IMR-90 (cell line): ENCODE measurements at regions not wholly inside any gene's neighbourhood (a gene's known extent, or its start where the extent isn't known, plus 50 kb on each side); places are given as distances from the start of the nearest gene placed in this dataset.

ENCODE experiments used
- ATAC-seq: fragments of 200-7000 bp; cut with Tn5 transposase; 2 replicates; pipeline ENCODE4 v1.9.1; 2020; ENCODE audit warnings: low read depth, mild to moderate bottlenecking, moderate library complexity
- BruUV-seq: library from RNA; stranded (reverse); fragments of 400-500 nt; replicated peaks from 2 replicates; lab custom pipeline; 2021; lab: Mats Ljungman, UMichigan
- CTCF ChIA-PET: fragments of 300-600 bp; formaldehyde crosslinking; extraction: SDS; loops from one replicate; lab custom pipeline; 2021; ENCODE audit warnings: antibody characterized with exemption; lab: Yijun Ruan, JAX
- POLR2A ChIA-PET: fragments of 300-600 bp; sonication (Branson Sonifier 250); formaldehyde crosslinking; loops from one replicate; lab custom pipeline; 2022; ENCODE audit warnings: antibody characterized with exemption; ENCODE audit not compliant: unreplicated experiment; lab: Charles Lee
- DNase-seq: peaks from one replicate; pipeline ENCODE4 v3.0.0; 2013
- H2AFZ ChIP-seq: replicated peaks from 2 replicates; pipeline ENCODE3; 2013; ENCODE audit warnings: low read length, mild to moderate bottlenecking; ENCODE audit not compliant: poor library complexity
- H2AK5ac ChIP-seq: 2 replicates; pipeline ENCODE4 v1.6.1; 2013; ENCODE audit warnings: low read depth, low read length, inconsistent platforms
- H2AK9ac ChIP-seq: replicated peaks from 2 replicates; pipeline ENCODE3; 2013; ENCODE audit warnings: mild to moderate bottlenecking, low read depth, low read length, moderate library complexity; ENCODE audit not compliant: poor library complexity
- H2BK120ac ChIP-seq: 2 replicates; pipeline ENCODE4 v1.6.1; 2013; ENCODE audit warnings: low read depth, low read length, inconsistent platforms
- H2BK15ac ChIP-seq: 3 replicates; pipeline ENCODE4 v1.6.1; 2013; ENCODE audit warnings: low read depth, low read length, inconsistent platforms
- H2BK20ac ChIP-seq: 2 replicates; pipeline ENCODE4 v1.6.1; 2013; ENCODE audit warnings: low read depth, mild to moderate bottlenecking, inconsistent platforms, low read length, moderate library complexity
- H2BK5ac ChIP-seq: 2 replicates; pipeline ENCODE4 v1.6.1; 2013; ENCODE audit warnings: mild to moderate bottlenecking, low read depth, low read length, inconsistent platforms; ENCODE audit not compliant: poor library complexity, severe bottlenecking
- H3K14ac ChIP-seq: replicated peaks from 2 replicates; pipeline ENCODE4 v1.6.1; 2013; ENCODE audit warnings: low read depth, low read length, inconsistent platforms
- H3K18ac ChIP-seq: 2 replicates; pipeline ENCODE4 v1.6.1; 2013; ENCODE audit warnings: low read depth, low read length, control low read depth
- H3K23ac ChIP-seq: 2 replicates; pipeline ENCODE4 v1.6.1; 2013; ENCODE audit warnings: low read depth, low read length, inconsistent platforms
- H3K27ac ChIP-seq: 2 replicates; pipeline ENCODE4 v1.5.1; 2013; ENCODE audit warnings: mild to moderate bottlenecking, control low read depth, low read length; ENCODE audit not compliant: insufficient read depth
- H3K27me3 ChIP-seq: 2 replicates; pipeline ENCODE4 v1.6.1; 2013; ENCODE audit warnings: low read length; ENCODE audit not compliant: control insufficient read depth, insufficient read depth
- H3K36me3 ChIP-seq: 2 replicates; pipeline ENCODE4 v1.6.1; 2013; ENCODE audit warnings: low read length, mixed read lengths; ENCODE audit not compliant: control insufficient read depth, insufficient read depth
- H3K4ac ChIP-seq: 2 replicates; pipeline ENCODE4 v1.6.1; 2013; ENCODE audit warnings: low read depth, low read length, inconsistent platforms
- H3K4me1 ChIP-seq: 2 replicates; pipeline ENCODE4 v1.6.1; 2013; ENCODE audit warnings: low read length, mixed read lengths; ENCODE audit not compliant: control insufficient read depth, insufficient read depth
- H3K4me2 ChIP-seq: 2 replicates; pipeline ENCODE4 v1.6.1; 2013; ENCODE audit warnings: low read depth, mild to moderate bottlenecking, control low read depth, low read length, moderate library complexity
- H3K4me3 ChIP-seq: 2 replicates; pipeline ENCODE4 v1.5.1; 2013; ENCODE audit warnings: low read depth, mild to moderate bottlenecking, control low read depth, low read length, moderate library complexity; ENCODE audit not compliant: insufficient read depth
- H3K56ac ChIP-seq: 2 replicates; pipeline ENCODE4 v1.6.1; 2013; ENCODE audit warnings: low read length, inconsistent platforms; ENCODE audit not compliant: insufficient read depth; ENCODE audit errors: extremely low read depth
- H3K79me1 ChIP-seq, 2 experiments: 2 replicates each; pipeline ENCODE4 v1.6.1; 2013; ENCODE audit warnings: low read length in 2 of 2, inconsistent platforms in 1 of 2, low read depth in 1 of 2
- H3K9ac ChIP-seq: 2 replicates; pipeline ENCODE4 v1.6.1; 2013; ENCODE audit warnings: low read depth, low read length, control low read depth
- H3K9me1 ChIP-seq: 2 replicates; pipeline ENCODE4 v1.6.1; 2013; ENCODE audit warnings: low read length, inconsistent platforms; ENCODE audit not compliant: insufficient read depth
- H3K9me3 ChIP-seq: 2 replicates; pipeline ENCODE4 v1.6.1; 2013; ENCODE audit warnings: low read length; ENCODE audit not compliant: control insufficient read depth, insufficient read depth
- H4K20me1 ChIP-seq: 2 replicates; pipeline ENCODE4 v1.6.1; 2013; ENCODE audit warnings: low read length, inconsistent platforms; ENCODE audit not compliant: insufficient read depth
- H4K5ac ChIP-seq: 2 replicates; pipeline ENCODE4 v1.6.1; 2013; ENCODE audit warnings: mild to moderate bottlenecking, low read depth, low read length, control low read depth
- H4K8ac ChIP-seq, 2 experiments: 2 replicates each; pipeline ENCODE4 v1.6.1; 2013; ENCODE audit warnings: low read depth in 2 of 2, low read length in 2 of 2, control low read depth in 1 of 2, inconsistent platforms in 1 of 2
- H4K91ac ChIP-seq: 2 replicates; pipeline ENCODE4 v1.6.1; 2013; ENCODE audit warnings: low read depth, low read length, inconsistent platforms; ENCODE audit not compliant: insufficient read depth
- BHLHE40 ChIP-seq: fragments of 150-350 bp; IDR thresholded peaks from 2 replicates; pipeline ENCODE4 v1.6.1; 2016; ENCODE audit warnings: mild to moderate bottlenecking, low read depth, low read length
- CEBPB ChIP-seq: IDR thresholded peaks from 2 replicates; pipeline ENCODE4 v1.6.1; 2012; ENCODE audit warnings: low read depth, low read length, improper control_type of control experiment
- CHD1 ChIP-seq: IDR thresholded peaks from 2 replicates; pipeline ENCODE4 v1.6.1; 2012; ENCODE audit warnings: low read depth, low read length, improper control_type of control experiment
- FOS ChIP-seq: fragments of 150-350 bp; IDR thresholded peaks from 2 replicates; pipeline ENCODE4 v1.6.1; 2016; ENCODE audit warnings: low read depth, low read length
- MAZ ChIP-seq: IDR thresholded peaks from 2 replicates; pipeline ENCODE4 v1.6.1; 2012; ENCODE audit warnings: low read depth, mild to moderate bottlenecking, low read length, improper control_type of control experiment, moderate library complexity, borderline replicate concordance
- MXI1 ChIP-seq: IDR thresholded peaks from 2 replicates; pipeline ENCODE4 v1.6.1; 2012; ENCODE audit warnings: low read depth, mild to moderate bottlenecking, low read length, moderate library complexity, borderline replicate concordance
- NFE2L2 ChIP-seq: fragments of 150-350 bp; IDR thresholded peaks from 2 replicates; pipeline ENCODE4 v1.6.1; 2016; ENCODE audit warnings: low read depth, mild to moderate bottlenecking, low read length
- POLR2A ChIP-seq: IDR thresholded peaks from 2 replicates; pipeline ENCODE4 v1.6.1; 2012; ENCODE audit warnings: mild to moderate bottlenecking, low read depth, low read length
- RAD21 ChIP-seq: IDR thresholded peaks from 2 replicates; pipeline ENCODE4 v1.6.1; 2012; ENCODE audit warnings: low read length, improper control_type of control experiment
- RCOR1 ChIP-seq: IDR thresholded peaks from 2 replicates; pipeline ENCODE4 v1.6.1; 2012; ENCODE audit warnings: mild to moderate bottlenecking, low read length, improper control_type of control experiment; ENCODE audit not compliant: insufficient replicate concordance
- USF2 ChIP-seq: fragments of 150-350 bp; IDR thresholded peaks from 2 replicates; pipeline ENCODE4 v1.6.1; 2017; ENCODE audit warnings: mild to moderate bottlenecking, antibody characterized with exemption, low read length, low read depth
- WGBS, 2 experiments: methylation state at CpG; one replicate each; pipeline versions ENCODE4 v1.1.5 to v1.1.7; 2013; ENCODE audit warnings: missing lambda C conversion rate in 2 of 2; ENCODE audit not compliant: insufficient read length in 1 of 2; ENCODE audit errors: extremely low coverage in 2 of 2; 5-methylcytosine and 5-hydroxymethylcytosine counted together
- dilution Hi-C: fragments of 300-500 bp; cut with HindIII; formaldehyde crosslinking; loops from one replicate; pipeline ENCODE4 v1.14.3; 2018; ENCODE audit warnings: low sequenced_read_pairs; ENCODE audit not compliant: unreplicated experiment
- in situ Hi-C: fragments of 300-500 bp; cut with MboI; formaldehyde crosslinking; loops from 3 replicates; pipeline ENCODE4 v1.14.3; 2019; ENCODE audit warnings: low sequenced_read_pairs, inconsistent platforms, mixed read lengths
- intact Hi-C: fragments of 100-400 bp; cut with micrococcal nuclease; formaldehyde crosslinking; loops from 2 replicates; pipeline ENCODE4 v1.10.0; 2022
- TF ChIP-seq, protein P1 (sequence below): fragments of 150-350 bp; IDR thresholded peaks from 2 replicates; pipeline ENCODE4 v1.6.1; 2016; ENCODE audit warnings: low read depth, mild to moderate bottlenecking, low read length, moderate library complexity, borderline replicate concordance
- TF ChIP-seq, protein P2 (sequence below): conservative IDR thresholded peaks from 2 replicates; pipeline ENCODE4 v1.5.1; 2012; ENCODE audit warnings: mild to moderate bottlenecking, low read depth, low read length, improper control_type of control experiment

DNA sequence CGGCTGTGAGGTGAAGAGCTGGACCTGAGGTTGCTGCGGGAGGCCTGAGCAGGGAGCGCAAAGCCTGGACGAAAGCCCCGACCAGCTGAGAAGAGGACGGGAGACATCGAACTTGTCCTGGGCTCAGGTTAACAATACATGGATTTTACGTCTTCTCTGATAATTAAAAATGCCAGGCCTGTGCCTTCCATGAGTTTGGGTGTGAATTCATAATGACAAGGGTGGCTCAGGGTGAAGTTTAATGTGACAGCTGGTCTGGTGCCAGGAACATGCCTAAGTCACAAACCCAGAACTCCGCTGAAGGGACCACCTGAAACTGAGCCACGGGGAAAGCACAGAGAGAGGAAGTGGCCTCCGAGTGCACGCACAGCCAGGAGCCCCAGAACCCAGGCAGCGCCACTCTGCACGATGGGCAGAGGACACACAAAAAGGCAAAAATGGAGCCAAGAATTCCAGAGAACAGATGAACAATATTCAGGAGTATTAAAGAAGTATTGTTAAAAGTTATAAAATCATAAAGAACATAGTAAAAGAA lies 150.1 kb upstream of the RPS6KA2 start:
- Histone ChIP-seq H3K14ac (no peak overlapping the region), H4K20me1 (no peaks in the 10 kb centered on the region), H2BK15ac (no peak overlapping the region), H4K8ac (no peak overlapping the region), H3K56ac (no peak overlapping the region), H3K18ac (no peak overlapping the region), H3K27ac (no peak overlapping the region), H2BK20ac (no peak overlapping the region), H3K4me3 (no peak overlapping the region), H3K9me3 (no peaks in the 10 kb centered on the region), H3K79me1 (no peaks in the 10 kb centered on the region), H3K4ac (no peak overlapping the region), H3K27me3 (peaks cover 17% of the 10 kb centered on the region; the same call in 1 of the 2 replicates), H3K9me1 (no peaks in the 10 kb centered on the region), H3K4me2 (no peak overlapping the region), H3K23ac (no peak overlapping the region), H2BK120ac (no peak overlapping the region), H4K91ac (no peak overlapping the region), H2AFZ (no peak overlapping the region), H3K4me1 (no peaks in the 10 kb centered on the region), H3K36me3 (no peaks in the 10 kb centered on the region), H2AK5ac (no peak overlapping the region), H2AK9ac (no peak overlapping the region), H3K9ac (no peak overlapping the region), H2BK5ac (no peak overlapping the region), H4K5ac (no peak overlapping the region)
- 72% methylated on average over 13 of the region's 14 CpGs; no CpG with 5 or more reads in 1 of the 2 experiments for WGBS, 2 experiments
- POLR2A ChIA-PET, result no interaction called here
- intact Hi-C loops (loop anchor here (10.0 kb wide), 1 partner anchor 1118 kb away; no protein-coding TSS in a partner anchor), dilution Hi-C loops (no loop called here), in situ Hi-C loops (no loop called here)
- ATAC-seq (no peak), DNase-seq (no peak)
- BruUV-seq, result no TSS peak
- TF ChIP-seq CEBPB (no peak), CHD1 (no peak), BHLHE40 (no peak), MXI1 (no peak), FOS (no peak), RCOR1 (no peak), POLR2A (no peak), MAZ (no peak), USF2 (no peak), RAD21 (no peak), NFE2L2 (no peak)
- TF ChIP-seq, protein P1, sequence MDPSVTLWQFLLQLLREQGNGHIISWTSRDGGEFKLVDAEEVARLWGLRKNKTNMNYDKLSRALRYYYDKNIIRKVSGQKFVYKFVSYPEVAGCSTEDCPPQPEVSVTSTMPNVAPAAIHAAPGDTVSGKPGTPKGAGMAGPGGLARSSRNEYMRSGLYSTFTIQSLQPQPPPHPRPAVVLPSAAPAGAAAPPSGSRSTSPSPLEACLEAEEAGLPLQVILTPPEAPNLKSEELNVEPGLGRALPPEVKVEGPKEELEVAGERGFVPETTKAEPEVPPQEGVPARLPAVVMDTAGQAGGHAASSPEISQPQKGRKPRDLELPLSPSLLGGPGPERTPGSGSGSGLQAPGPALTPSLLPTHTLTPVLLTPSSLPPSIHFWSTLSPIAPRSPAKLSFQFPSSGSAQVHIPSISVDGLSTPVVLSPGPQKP, result no peak
- TF ChIP-seq, protein P2, sequence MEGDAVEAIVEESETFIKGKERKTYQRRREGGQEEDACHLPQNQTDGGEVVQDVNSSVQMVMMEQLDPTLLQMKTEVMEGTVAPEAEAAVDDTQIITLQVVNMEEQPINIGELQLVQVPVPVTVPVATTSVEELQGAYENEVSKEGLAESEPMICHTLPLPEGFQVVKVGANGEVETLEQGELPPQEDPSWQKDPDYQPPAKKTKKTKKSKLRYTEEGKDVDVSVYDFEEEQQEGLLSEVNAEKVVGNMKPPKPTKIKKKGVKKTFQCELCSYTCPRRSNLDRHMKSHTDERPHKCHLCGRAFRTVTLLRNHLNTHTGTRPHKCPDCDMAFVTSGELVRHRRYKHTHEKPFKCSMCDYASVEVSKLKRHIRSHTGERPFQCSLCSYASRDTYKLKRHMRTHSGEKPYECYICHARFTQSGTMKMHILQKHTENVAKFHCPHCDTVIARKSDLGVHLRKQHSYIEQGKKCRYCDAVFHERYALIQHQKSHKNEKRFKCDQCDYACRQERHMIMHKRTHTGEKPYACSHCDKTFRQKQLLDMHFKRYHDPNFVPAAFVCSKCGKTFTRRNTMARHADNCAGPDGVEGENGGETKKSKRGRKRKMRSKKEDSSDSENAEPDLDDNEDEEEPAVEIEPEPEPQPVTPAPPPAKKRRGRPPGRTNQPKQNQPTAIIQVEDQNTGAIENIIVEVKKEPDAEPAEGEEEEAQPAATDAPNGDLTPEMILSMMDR, result no peak
- CTCF ChIA-PET, result interaction anchor here (1.1 kb wide), 1 partner anchor 207 kb away, joined by 5 read pairs; no protein-coding TSS in a partner anchor
